Osteoblast (primary cell): ENCODE measurements at regions not wholly inside any gene's neighbourhood (a gene's known extent, or its start where the extent isn't known, plus 50 kb on each side); places are given as distances from the start of the nearest gene placed in this dataset.
A peak's percentile ranks its signal among the peaks of the same experiment; 100 is the strongest.

Source experiments
- DNase-seq: peaks from one replicate; pipeline ENCODE4 v3.0.0; 2011; ENCODE audit warnings: low spot score, mixed read lengths; ENCODE audit not compliant: insufficient read length; ENCODE audit errors: missing footprints
- H2AFZ ChIP-seq: 2 replicates; pipeline ENCODE4 v1.6.0; 2011; ENCODE audit warnings: mild to moderate bottlenecking, low read length
- H3K27ac ChIP-seq: 2 replicates; pipeline ENCODE4 v1.5.1; 2011; ENCODE audit warnings: mild to moderate bottlenecking, low read depth, low read length, moderate library complexity
- H3K27me3 ChIP-seq: 2 replicates; pipeline ENCODE4 v1.6.0; 2012; ENCODE audit warnings: mild to moderate bottlenecking, control low read depth, inconsistent platforms, low read length, moderate library complexity; ENCODE audit not compliant: insufficient read depth
- H3K36me3 ChIP-seq: 2 replicates; pipeline ENCODE4 v1.5.1; 2011; ENCODE audit warnings: mild to moderate bottlenecking, low read length, control low read depth, moderate library complexity; ENCODE audit not compliant: insufficient read depth
- H3K4me1 ChIP-seq: 2 replicates; pipeline ENCODE4 v1.5.1; 2011; ENCODE audit warnings: mild to moderate bottlenecking, low read length, control low read depth, moderate library complexity; ENCODE audit not compliant: insufficient read depth
- H3K4me2 ChIP-seq: 2 replicates; pipeline ENCODE4 v1.6.0; 2011; ENCODE audit warnings: mild to moderate bottlenecking, low read length; ENCODE audit not compliant: insufficient read depth
- H3K4me3 ChIP-seq: fragments of 200-600 bp; sonication (generic); 3 replicates; pipeline ENCODE4 v1.5.1; 2012; ENCODE audit warnings: mild to moderate bottlenecking, low read length, inconsistent platforms; ENCODE audit not compliant: insufficient read depth
- H3K79me2 ChIP-seq: 2 replicates; pipeline ENCODE4 v1.6.0; 2012; ENCODE audit warnings: mild to moderate bottlenecking, low read length, control low read depth, inconsistent platforms; ENCODE audit not compliant: insufficient read depth
- H3K9me3 ChIP-seq: 2 replicates; pipeline ENCODE4 v1.5.1; 2011; ENCODE audit warnings: low read depth, low read length, control low read depth
- H4K20me1 ChIP-seq: 2 replicates; pipeline ENCODE4 v1.6.0; 2012; ENCODE audit warnings: mild to moderate bottlenecking, low read length, control low read depth; ENCODE audit not compliant: insufficient read depth
- TF ChIP-seq, protein P1 (sequence below): IDR thresholded peaks from 2 replicates; pipeline ENCODE4 v1.5.1; 2011; ENCODE audit warnings: mild to moderate bottlenecking, low read depth, low read length, moderate library complexity; ENCODE audit errors: extremely low read depth

DNA sequence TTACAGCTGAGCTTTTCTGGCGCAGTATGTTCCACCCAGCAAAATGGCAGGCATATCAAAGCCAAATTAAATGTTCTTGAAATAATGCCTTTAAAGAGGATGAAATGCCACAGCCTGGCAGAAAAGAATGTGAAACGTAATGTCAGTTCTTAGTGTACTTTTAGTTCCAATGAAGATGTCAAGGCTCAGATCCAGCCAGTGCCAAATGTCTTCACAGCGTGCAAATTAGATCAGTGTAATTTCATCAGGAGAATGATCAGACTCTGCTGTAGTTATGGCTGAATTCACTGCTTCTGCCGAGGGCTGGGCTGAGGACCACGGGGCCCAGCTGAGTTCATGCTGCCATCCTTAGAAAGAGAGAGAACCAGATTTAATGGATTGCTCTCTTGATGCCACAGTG, 78.7 kb upstream of the ITGA4 start:
- Histone ChIP-seq H3K4me1 (no peaks in the 10 kb centered on the region), H3K4me2 (no peak overlapping the region), H4K20me1 (no peaks in the 10 kb centered on the region), H3K27me3 (no peaks in the 10 kb centered on the region), H2AFZ (no peak overlapping the region), H3K9me3 (no peaks in the 10 kb centered on the region), H3K36me3 (no peaks in the 10 kb centered on the region), H3K27ac (no peak overlapping the region), H3K4me3 (no peak overlapping the region), H3K79me2 (no peaks in the 10 kb centered on the region)
- TF ChIP-seq, protein P1, sequence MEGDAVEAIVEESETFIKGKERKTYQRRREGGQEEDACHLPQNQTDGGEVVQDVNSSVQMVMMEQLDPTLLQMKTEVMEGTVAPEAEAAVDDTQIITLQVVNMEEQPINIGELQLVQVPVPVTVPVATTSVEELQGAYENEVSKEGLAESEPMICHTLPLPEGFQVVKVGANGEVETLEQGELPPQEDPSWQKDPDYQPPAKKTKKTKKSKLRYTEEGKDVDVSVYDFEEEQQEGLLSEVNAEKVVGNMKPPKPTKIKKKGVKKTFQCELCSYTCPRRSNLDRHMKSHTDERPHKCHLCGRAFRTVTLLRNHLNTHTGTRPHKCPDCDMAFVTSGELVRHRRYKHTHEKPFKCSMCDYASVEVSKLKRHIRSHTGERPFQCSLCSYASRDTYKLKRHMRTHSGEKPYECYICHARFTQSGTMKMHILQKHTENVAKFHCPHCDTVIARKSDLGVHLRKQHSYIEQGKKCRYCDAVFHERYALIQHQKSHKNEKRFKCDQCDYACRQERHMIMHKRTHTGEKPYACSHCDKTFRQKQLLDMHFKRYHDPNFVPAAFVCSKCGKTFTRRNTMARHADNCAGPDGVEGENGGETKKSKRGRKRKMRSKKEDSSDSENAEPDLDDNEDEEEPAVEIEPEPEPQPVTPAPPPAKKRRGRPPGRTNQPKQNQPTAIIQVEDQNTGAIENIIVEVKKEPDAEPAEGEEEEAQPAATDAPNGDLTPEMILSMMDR = no peak
- no peak for DNase-seq

DNA sequence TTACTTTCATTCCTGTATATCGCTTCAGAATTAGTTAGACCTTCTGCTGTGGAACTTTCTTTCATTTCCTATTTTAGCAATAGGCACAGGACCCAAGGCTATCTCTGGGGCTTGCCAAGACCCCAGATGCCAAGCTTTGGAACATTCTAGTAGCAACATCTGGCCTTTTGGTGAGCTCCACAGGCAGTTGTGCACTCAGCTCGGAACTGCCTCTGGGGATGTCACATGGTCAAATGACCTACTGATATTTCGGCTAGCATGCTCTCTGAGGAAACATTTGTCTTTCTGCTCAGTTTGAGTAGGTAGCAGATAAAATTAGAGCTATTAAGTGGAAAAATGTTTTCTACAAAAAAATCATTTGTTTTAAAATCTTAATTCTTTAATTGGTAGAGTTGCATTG, 76.6 kb upstream of the ITGA4 start:
- H3K27me3 ChIP-seq = no peaks in the 10 kb centered on the region
- no peaks in the 10 kb centered on the region for H3K36me3 ChIP-seq
- H3K79me2 ChIP-seq = no peaks in the 10 kb centered on the region
- TF ChIP-seq, protein P1 = no peak
- H2AFZ ChIP-seq = no peak overlapping the region
- no peak for DNase-seq
- H3K4me2 ChIP-seq = peak overlapping the region; percentile 27
- no peaks in the 10 kb centered on the region for H3K4me1 ChIP-seq
- no peaks in the 10 kb centered on the region for H4K20me1 ChIP-seq
- no peak overlapping the region for H3K4me3 ChIP-seq
- H3K27ac ChIP-seq = no peak overlapping the region
- no peaks in the 10 kb centered on the region for H3K9me3 ChIP-seq

DNA sequence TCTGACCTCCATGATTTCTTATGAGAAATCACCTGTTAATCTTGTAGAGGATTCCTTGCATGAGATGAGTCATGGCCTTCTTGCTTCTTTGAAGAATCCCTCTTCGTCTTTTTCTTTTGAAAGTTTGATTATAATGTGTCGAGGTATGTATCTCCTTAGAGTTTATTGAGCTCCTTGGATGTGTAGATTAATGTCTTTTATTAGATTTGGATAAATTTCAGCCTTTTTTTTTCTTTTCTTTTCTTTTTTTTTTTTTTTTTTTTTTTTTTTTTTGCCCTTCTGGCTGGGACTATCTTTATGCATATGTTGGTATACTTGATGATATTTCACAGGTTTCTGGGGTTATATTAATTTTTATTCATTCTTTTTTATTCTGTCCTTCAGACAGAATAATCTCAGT, 72.3 kb upstream of the ITGA4 start:
- H3K79me2 ChIP-seq = no peaks in the 10 kb centered on the region
- no peak overlapping the region for H3K27ac ChIP-seq
- no peaks in the 10 kb centered on the region for H3K9me3 ChIP-seq
- no peaks in the 10 kb centered on the region for H4K20me1 ChIP-seq
- H3K4me2 ChIP-seq = no peak overlapping the region
- no peak for DNase-seq
- no peaks in the 10 kb centered on the region for H3K4me1 ChIP-seq
- TF ChIP-seq, protein P1 = no peak
- no peak overlapping the region for H3K4me3 ChIP-seq
- H3K27me3 ChIP-seq = no peaks in the 10 kb centered on the region
- no peak overlapping the region for H2AFZ ChIP-seq
- no peaks in the 10 kb centered on the region for H3K36me3 ChIP-seq

DNA sequence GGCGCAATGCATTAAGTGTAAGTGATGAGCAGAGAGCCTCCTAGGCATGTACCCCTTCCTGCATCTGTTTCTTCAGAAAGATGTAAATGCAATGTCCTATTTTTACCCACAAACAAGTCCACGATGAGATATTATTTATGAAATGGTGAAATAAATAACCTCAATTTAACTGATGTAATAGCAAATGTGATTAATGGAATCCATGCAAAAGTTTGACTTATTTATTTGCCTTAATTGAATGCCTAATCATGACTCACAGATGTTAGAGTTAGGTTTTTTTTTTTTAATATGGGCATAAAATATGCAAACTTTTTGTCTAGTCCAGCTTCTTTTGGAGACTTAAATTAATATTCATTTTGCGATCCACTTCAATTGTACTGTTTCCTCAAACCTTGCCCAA, 67.7 kb upstream of the ITGA4 start:
- peaks cover 6% of the 10 kb centered on the region for H3K4me1 ChIP-seq
- no peak for DNase-seq
- TF ChIP-seq, protein P1 = no peak
- no peaks in the 10 kb centered on the region for H3K27me3 ChIP-seq
- no peak overlapping the region for H3K4me3 ChIP-seq
- H4K20me1 ChIP-seq = no peaks in the 10 kb centered on the region
- H3K36me3 ChIP-seq = no peaks in the 10 kb centered on the region
- H3K27ac ChIP-seq = no peak overlapping the region
- H2AFZ ChIP-seq = no peak overlapping the region
- H3K79me2 ChIP-seq = no peaks in the 10 kb centered on the region
- H3K4me2 ChIP-seq = no peak overlapping the region
- no peaks in the 10 kb centered on the region for H3K9me3 ChIP-seq
